IMR-90 (cell line): ENCODE measurements at regions not wholly inside any gene's neighbourhood (a gene's known extent, or its start where the extent isn't known, plus 50 kb on each side); places are given as distances from the start of the nearest gene placed in this dataset.

ENCODE experiments used
- CHD1 ChIP-seq: IDR thresholded peaks from 2 replicates; pipeline ENCODE4 v1.6.1; 2012; ENCODE audit warnings: low read depth, low read length, improper control_type of control experiment
- CTCF ChIP-seq: conservative IDR thresholded peaks from 2 replicates; pipeline ENCODE4 v1.5.1; 2012; ENCODE audit warnings: mild to moderate bottlenecking, low read depth, low read length, improper control_type of control experiment
- MAFK ChIP-seq: IDR thresholded peaks from 2 replicates; pipeline ENCODE4 v1.6.1; 2012; ENCODE audit warnings: low read depth, low read length, improper control_type of control experiment
- POLR2A ChIP-seq: IDR thresholded peaks from 2 replicates; pipeline ENCODE4 v1.6.1; 2012; ENCODE audit warnings: mild to moderate bottlenecking, low read depth, low read length
- RAD21 ChIP-seq: IDR thresholded peaks from 2 replicates; pipeline ENCODE4 v1.6.1; 2012; ENCODE audit warnings: low read length, improper control_type of control experiment
- RCOR1 ChIP-seq: IDR thresholded peaks from 2 replicates; pipeline ENCODE4 v1.6.1; 2012; ENCODE audit warnings: mild to moderate bottlenecking, low read length, improper control_type of control experiment; ENCODE audit not compliant: insufficient replicate concordance
- RFX5 ChIP-seq: IDR thresholded peaks from 2 replicates; pipeline ENCODE4 v1.8.0; 2012; ENCODE audit warnings: low read depth, mild to moderate bottlenecking, low read length, moderate library complexity

GRCh38 chr2:42965196-42965595 lies 172.8 kb upstream of the HAAO start:
- no peak for TF ChIP-seq CTCF
- TF ChIP-seq RCOR1: no peak
- TF ChIP-seq POLR2A: no peak
- TF ChIP-seq RFX5: no peak
- TF ChIP-seq CHD1: no peak
- TF ChIP-seq RAD21: no peak
- TF ChIP-seq MAFK: no peak
